HFFc6 (cell line): ENCODE measurements at regions not wholly inside any gene's neighbourhood (a gene's known extent, or its start where the extent isn't known, plus 50 kb on each side); places are given as distances from the start of the nearest gene placed in this dataset.

Source experiments
- DNase-seq: peaks from one replicate; pipeline ENCODE4 v3.0.0-alpha.2; 2018
- H3K27ac Mint-ChIP-seq: 2 replicates; pipeline ENCODE4 v1.8.0; 2020; ENCODE audit warnings: mild to moderate bottlenecking, mixed read lengths
- H3K27me3 Mint-ChIP-seq: 2 replicates; pipeline ENCODE4 v1.8.0; 2021; ENCODE audit warnings: mild to moderate bottlenecking, moderate library complexity, mixed read lengths; ENCODE audit not compliant: insufficient read depth
- H3K36me3 Mint-ChIP-seq: 2 replicates; pipeline ENCODE4 v1.8.0; 2021; ENCODE audit warnings: low read depth, mixed read lengths
- H3K4me1 Mint-ChIP-seq: 2 replicates; pipeline ENCODE4 v1.8.0; 2020; ENCODE audit warnings: low read depth, mixed read lengths
- H3K4me3 Mint-ChIP-seq: 2 replicates; pipeline ENCODE4 v1.8.0; 2020; ENCODE audit warnings: mild to moderate bottlenecking, moderate library complexity, mixed read lengths
- H3K9me3 Mint-ChIP-seq: 2 replicates; pipeline ENCODE4 v1.8.0; 2020; ENCODE audit warnings: mild to moderate bottlenecking, mixed read lengths
- TF ChIP-seq, protein P1 (sequence below): fragments of 200-600 bp; sonication (generic); IDR thresholded peaks from 2 replicates; pipeline ENCODE4 v1.5.0; 2021; ENCODE audit warnings: antibody characterized with exemption, mild to moderate bottlenecking

DNA sequence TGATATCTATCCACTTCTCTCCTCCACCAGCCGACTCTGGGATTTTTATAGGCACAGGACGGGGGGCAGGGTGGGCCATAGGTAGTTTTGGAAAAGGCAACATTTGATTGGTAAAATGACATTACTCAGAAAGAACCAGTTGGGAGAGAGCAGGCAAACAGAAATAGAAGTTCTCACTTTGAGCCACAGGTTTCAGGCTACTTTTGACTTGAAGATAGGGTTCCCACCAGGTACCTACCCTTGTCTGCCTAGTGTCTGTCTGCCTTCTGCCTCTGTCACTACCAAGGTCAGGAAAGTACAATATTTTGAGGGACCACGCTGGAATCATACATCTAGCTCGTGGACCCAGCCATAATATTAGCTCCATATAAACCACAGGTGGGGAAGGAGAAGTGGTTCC is 412.9 kb upstream of the GRM7 start:
- TF ChIP-seq, protein P1, sequence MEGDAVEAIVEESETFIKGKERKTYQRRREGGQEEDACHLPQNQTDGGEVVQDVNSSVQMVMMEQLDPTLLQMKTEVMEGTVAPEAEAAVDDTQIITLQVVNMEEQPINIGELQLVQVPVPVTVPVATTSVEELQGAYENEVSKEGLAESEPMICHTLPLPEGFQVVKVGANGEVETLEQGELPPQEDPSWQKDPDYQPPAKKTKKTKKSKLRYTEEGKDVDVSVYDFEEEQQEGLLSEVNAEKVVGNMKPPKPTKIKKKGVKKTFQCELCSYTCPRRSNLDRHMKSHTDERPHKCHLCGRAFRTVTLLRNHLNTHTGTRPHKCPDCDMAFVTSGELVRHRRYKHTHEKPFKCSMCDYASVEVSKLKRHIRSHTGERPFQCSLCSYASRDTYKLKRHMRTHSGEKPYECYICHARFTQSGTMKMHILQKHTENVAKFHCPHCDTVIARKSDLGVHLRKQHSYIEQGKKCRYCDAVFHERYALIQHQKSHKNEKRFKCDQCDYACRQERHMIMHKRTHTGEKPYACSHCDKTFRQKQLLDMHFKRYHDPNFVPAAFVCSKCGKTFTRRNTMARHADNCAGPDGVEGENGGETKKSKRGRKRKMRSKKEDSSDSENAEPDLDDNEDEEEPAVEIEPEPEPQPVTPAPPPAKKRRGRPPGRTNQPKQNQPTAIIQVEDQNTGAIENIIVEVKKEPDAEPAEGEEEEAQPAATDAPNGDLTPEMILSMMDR: no peak
- Mint-ChIP-seq H3K4me3 (no peak overlapping the region), H3K9me3 (peaks cover 34% of the 10 kb centered on the region), H3K27ac (no peak overlapping the region), H3K27me3 (no peaks in the 10 kb centered on the region), H3K4me1 (no peaks in the 10 kb centered on the region), H3K36me3 (no peaks in the 10 kb centered on the region)
- DNase-seq: no peak

DNA sequence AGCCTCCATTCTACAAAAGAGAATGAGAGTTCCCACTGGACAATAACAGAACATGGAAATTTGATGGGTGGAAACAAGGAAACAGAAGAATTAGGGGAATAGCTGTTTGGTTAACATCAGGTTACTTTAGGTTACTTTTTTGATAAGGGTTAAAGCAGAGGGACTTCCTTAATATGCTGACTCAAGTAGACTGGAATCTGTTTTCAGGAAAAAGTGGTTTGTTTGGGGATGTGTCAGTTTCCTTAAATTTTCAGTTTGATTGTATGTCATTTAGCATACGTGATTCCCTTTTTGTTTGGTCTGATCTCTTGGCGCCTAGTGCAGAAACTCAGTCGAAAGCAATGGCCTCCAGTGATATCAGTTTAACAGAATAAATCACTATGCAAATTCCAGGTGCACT is 411.8 kb upstream of the GRM7 start:
- Mint-ChIP-seq H3K27ac (no peak overlapping the region), H3K27me3 (no peaks in the 10 kb centered on the region), H3K36me3 (no peaks in the 10 kb centered on the region), H3K4me1 (no peaks in the 10 kb centered on the region), H3K9me3 (peaks cover 30% of the 10 kb centered on the region), H3K4me3 (no peak overlapping the region)
- TF ChIP-seq, protein P1: no peak
- DNase-seq: no peak

DNA sequence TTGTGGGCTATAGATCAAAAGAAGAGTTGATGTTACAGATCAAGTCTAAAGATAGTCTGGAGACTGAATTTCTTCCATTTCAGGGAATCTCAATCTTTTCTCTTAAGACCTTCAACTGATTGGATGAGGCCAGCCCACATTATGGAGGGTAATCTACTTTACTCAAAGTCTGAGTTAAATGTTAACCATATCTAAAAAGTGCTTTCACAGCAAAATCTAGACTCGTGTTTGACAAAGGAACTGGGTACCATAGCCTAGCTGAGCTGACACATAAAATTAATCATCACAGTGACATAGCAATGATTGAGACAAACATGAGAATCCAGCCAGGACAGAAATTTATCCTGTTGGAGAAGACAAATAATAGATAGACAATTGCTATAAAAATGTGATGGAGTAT is 407.9 kb upstream of the GRM7 start:
- no peak overlapping the region for H3K4me3 Mint-ChIP-seq
- H3K27me3 Mint-ChIP-seq: no peaks in the 10 kb centered on the region
- peaks cover 30% of the 10 kb centered on the region for H3K9me3 Mint-ChIP-seq
- TF ChIP-seq, protein P1: no peak
- H3K27ac Mint-ChIP-seq: no peak overlapping the region
- H3K4me1 Mint-ChIP-seq: no peaks in the 10 kb centered on the region
- H3K36me3 Mint-ChIP-seq: no peaks in the 10 kb centered on the region
- no peak for DNase-seq

DNA sequence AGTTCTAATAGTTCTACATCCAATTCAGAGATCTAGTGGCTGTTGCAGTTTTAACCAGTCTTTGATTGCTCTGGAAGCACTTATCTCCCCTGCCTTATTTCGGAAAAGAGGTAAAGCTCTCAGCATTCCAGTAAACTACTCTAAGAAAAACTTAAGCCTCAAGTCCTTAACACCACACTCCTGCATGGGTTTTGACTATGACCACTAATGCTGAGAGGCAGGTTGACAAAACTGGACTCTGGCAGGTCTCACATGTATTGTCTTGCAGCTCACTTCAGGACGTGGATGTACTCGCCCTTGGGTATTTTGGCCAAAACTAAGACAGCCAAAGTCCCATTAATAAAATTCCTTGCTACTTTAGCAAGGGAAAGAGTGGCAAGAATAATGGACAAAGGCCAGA is 405.9 kb upstream of the GRM7 start:
- TF ChIP-seq, protein P1: no peak
- H3K36me3 Mint-ChIP-seq: no peaks in the 10 kb centered on the region
- H3K27ac Mint-ChIP-seq: no peak overlapping the region
- no peaks in the 10 kb centered on the region for H3K27me3 Mint-ChIP-seq
- peaks cover 39% of the 10 kb centered on the region for H3K9me3 Mint-ChIP-seq
- H3K4me3 Mint-ChIP-seq: no peak overlapping the region
- no peaks in the 10 kb centered on the region for H3K4me1 Mint-ChIP-seq
- no peak for DNase-seq

DNA sequence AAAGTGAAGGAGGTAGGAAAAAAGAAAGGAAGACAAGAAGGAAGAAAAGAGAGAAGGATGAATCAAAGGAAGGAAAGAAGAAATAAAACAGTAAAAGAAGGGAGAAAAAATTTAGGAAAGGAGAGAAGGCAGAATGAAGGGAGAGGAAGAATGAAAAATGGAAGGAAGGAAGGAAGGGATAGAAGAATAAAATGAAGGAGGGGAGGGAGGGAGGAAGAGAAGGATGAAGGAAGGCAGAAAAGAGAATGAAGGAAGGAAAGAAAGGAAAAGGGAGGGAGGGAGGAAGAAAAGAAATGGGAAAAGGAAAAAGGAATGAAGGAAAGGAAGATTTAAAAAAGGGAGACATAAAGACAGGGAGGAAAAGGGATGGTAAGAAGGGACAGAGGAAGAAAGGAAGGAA is 393.7 kb upstream of the GRM7 start:
- Mint-ChIP-seq H3K27me3 (no peaks in the 10 kb centered on the region), H3K27ac (no peak overlapping the region), H3K4me3 (no peak overlapping the region), H3K4me1 (no peaks in the 10 kb centered on the region), H3K9me3 (peaks cover 41% of the 10 kb centered on the region), H3K36me3 (no peaks in the 10 kb centered on the region)
- DNase-seq: no peak
- TF ChIP-seq, protein P1: no peak

DNA sequence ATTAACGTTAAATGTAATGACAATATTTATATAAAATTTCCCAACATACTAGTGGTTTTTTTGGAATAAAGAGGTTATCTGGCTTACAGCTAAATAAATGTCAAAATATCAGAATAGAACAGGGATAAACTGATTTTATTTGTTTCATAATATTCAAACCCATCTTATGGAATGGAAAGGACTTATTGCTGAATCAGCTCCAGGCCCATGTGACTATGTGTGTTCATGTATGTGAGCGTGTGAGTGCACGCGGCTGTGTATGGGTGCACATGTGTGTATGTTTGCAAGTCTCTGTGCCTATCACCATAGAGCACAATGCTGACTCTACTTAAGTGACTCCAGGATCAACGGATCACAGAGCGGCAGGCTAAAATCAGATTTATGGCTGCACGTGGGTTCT is 392.3 kb upstream of the GRM7 start:
- Mint-ChIP-seq H3K36me3 (no peaks in the 10 kb centered on the region), H3K27me3 (no peaks in the 10 kb centered on the region), H3K4me1 (no peaks in the 10 kb centered on the region), H3K4me3 (no peak overlapping the region), H3K27ac (no peak overlapping the region), H3K9me3 (peaks cover 35% of the 10 kb centered on the region)
- TF ChIP-seq, protein P1: no peak
- DNase-seq: no peak
